Large intestine (tissue), 3 donors: ENCODE measurements at regions not wholly inside any gene's neighbourhood (a gene's known extent, or its start where the extent isn't known, plus 50 kb on each side); places are given as distances from the start of the nearest gene placed in this dataset.

ENCODE experiments used
- DNase-seq, 2 donors: peaks; one replicate each; pipeline versions ENCODE4 v3.0.0 to v3.0.0-alpha.2; 2013
- H3K27ac ChIP-seq: one replicate; pipeline ENCODE4 v1.5.1; 2013; ENCODE audit warnings: low read length
- H3K27me3 ChIP-seq: 2 replicates; pipeline ENCODE4 v1.6.1; 2013; ENCODE audit warnings: low read length; ENCODE audit not compliant: control insufficient read depth, insufficient read depth
- H3K36me3 ChIP-seq: 2 replicates; pipeline ENCODE4 v1.6.1; 2013; ENCODE audit warnings: low read length; ENCODE audit not compliant: control insufficient read depth, insufficient read depth
- H3K4me1 ChIP-seq: one replicate; pipeline ENCODE4 v1.6.1; 2013; ENCODE audit warnings: low read length; ENCODE audit not compliant: control insufficient read depth, insufficient read depth
- H3K4me3 ChIP-seq: one replicate; pipeline ENCODE4 v1.5.1; 2013; ENCODE audit warnings: low read length
- H3K9me3 ChIP-seq: one replicate; pipeline ENCODE4 v1.6.1; 2013; ENCODE audit warnings: mild to moderate bottlenecking, low read depth, low read length, moderate library complexity; ENCODE audit not compliant: control insufficient read depth
- WGBS: methylation state at CpG from one replicate; pipeline ENCODE4 v1.1.5; 2013; ENCODE audit warnings: low lambda C conversion rate; ENCODE audit not compliant: insufficient coverage; 5-methylcytosine and 5-hydroxymethylcytosine counted together

DNA sequence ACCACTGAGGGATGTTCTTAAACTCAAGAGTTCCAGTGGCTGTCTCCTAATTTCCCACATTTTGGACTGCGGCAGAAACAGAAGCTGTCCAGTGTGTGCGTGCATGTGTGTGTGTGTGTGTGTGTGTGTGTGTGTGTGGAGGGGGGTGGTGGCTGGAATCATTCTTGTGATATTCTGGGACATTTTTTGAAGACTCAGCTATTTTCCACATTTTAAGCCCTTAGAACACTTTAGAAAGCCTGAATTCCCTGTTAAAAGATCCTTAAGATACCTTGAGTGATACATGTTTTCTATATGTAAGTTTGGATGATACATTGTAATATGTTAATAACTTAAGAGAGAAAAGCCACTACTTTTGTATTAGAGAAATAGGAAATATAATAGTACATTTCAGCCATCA is 636.4 kb downstream of the PLPP3 start:
- Histone ChIP-seq H3K4me3 (no peak overlapping the region), H3K36me3 (no peaks in the 10 kb centered on the region), H3K9me3 (no peaks in the 10 kb centered on the region), H3K4me1 (no peaks in the 10 kb centered on the region), H3K27ac (no peak overlapping the region), H3K27me3 (no peaks in the 10 kb centered on the region)
- WGBS = no CpG with 5 or more reads among the region's 2 CpGs
- no peak for DNase-seq

DNA sequence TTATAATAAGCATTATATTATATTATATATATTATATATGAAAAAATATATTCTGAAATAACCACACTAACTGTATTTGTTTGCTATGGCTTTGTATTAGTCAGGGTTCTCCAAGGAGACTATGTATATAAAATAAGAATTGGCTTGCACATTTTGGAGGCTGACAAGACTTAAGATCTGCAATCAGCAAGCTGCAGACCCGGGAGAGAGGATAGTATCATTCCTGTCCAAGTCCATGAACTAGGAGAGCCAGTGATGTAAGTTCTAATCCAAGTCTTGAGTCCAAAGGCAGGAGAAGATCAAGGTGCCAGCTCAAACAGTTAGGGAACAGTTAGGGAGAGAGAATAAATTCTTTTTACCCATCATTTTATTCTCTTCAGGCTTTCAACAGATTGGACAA is 639.5 kb downstream of the PLPP3 start:
- Histone ChIP-seq H3K4me3 (no peak overlapping the region), H3K27me3 (no peaks in the 10 kb centered on the region), H3K27ac (no peak overlapping the region), H3K4me1 (no peaks in the 10 kb centered on the region), H3K36me3 (no peaks in the 10 kb centered on the region), H3K9me3 (no peaks in the 10 kb centered on the region)
- no CpG with 5 or more reads among the region's 1 CpG for WGBS
- DNase-seq = no peak

DNA sequence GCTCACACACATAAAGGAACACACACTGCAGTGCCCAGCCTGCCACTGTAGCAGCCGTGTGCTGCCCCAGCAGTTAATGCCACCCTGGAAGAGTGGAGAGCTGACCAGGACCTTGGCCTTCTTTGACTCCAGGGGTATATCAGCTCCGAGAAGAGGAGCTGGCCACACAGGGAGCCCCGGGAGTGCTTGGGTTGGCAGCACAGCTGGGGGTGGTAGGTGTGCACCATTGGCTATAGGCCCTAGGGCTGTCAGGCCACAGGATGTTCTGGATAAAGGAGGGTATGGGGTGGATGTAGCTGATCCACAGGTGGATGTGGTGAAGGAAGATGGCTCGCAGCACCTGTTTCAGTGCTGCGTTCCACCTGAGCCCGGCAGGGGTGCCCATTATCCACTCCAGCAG is 640.5 kb downstream of the PLPP3 start:
- no peaks in the 10 kb centered on the region for H3K36me3 ChIP-seq
- no peak for DNase-seq
- no peaks in the 10 kb centered on the region for H3K4me1 ChIP-seq
- H3K27me3 ChIP-seq = no peaks in the 10 kb centered on the region
- no peak overlapping the region for H3K27ac ChIP-seq
- no peak overlapping the region for H3K4me3 ChIP-seq
- H3K9me3 ChIP-seq = no peaks in the 10 kb centered on the region
- WGBS = no CpG with 5 or more reads among the region's 6 CpGs

DNA sequence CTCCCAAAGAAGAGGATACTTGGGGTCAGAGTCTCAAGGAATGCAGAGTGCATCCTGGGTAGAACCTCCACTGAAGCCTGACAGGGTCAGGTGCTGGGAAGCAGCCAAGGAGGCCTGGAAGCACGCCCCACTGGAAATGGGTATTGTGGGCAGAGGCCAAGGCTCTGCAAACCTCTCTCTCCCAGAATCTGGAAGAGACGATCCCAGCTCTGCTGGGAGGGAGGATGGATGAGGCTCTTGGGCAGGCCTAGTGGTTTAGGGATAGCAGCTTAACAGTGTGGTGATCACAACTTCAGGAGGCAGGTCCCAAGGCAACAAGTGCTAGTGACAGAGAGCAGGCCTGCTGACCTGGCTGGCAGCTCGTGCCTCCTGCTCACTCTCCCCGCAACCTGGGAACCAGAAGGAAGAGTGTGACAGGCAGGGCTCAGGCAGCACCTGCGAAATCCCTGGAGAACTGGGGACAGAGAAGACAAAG is 641.0 kb downstream of the PLPP3 start:
- DNase-seq = no peak
- no peaks in the 10 kb centered on the region for H3K4me1 ChIP-seq
- no peaks in the 10 kb centered on the region for H3K36me3 ChIP-seq
- H3K9me3 ChIP-seq = no peaks in the 10 kb centered on the region
- H3K4me3 ChIP-seq = no peak overlapping the region
- H3K27me3 ChIP-seq = no peaks in the 10 kb centered on the region
- no CpG with 5 or more reads among the region's 5 CpGs for whole genome bisulfite sequencing
- no peak overlapping the region for H3K27ac ChIP-seq

DNA sequence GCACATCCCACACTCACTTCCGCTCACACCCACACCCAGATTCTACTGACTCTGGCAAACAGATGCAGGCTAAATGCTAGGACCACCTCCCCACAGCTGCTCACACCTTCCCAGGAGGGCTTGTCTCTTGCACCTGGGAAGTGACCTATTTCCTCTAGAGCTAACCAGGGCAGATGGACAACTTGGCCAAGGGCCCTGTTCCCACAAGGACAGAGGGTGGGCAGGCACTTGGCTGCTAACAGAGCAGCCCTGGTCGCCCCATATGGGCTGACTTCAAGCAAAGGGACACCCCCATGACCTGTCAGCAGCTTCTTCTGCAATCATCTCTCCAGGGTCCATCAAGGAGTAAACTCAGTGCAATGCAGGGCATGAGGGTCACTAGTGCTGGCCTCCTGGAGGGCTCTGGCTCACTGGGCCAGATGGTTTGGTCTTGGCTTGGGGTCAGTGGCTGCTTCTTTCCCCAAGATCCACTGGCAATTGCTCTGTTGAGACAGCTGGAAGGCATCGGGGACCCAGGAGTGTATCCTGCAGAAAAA is 641.5 kb downstream of the PLPP3 start:
- H3K27ac ChIP-seq = no peak overlapping the region
- no peak for DNase-seq
- H3K36me3 ChIP-seq = no peaks in the 10 kb centered on the region
- H3K27me3 ChIP-seq = no peaks in the 10 kb centered on the region
- no CpG with 5 or more reads among the region's 3 CpGs for WGBS
- H3K4me3 ChIP-seq = no peak overlapping the region
- no peaks in the 10 kb centered on the region for H3K9me3 ChIP-seq
- no peaks in the 10 kb centered on the region for H3K4me1 ChIP-seq

DNA sequence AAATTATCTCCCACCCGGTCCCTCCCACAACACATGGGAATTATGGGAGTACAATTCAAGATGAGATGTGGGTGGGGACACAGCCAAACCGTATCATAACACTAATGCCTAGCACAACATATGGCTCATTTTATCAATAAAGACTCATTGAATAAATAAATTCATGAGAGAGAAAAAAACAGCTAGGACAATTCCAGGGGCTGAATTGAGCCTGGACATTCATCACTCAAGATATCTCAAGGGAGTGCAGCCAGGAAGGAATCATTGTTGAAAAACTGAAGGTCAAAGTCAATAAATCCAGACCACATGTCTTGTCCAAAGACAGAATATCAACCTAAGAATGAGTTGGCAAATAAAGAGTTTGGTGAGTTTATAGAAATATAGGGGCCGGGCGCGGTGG is 644.1 kb downstream of the PLPP3 start:
- Histone ChIP-seq H3K27me3 (no peaks in the 10 kb centered on the region), H3K4me3 (no peak overlapping the region), H3K27ac (no peak overlapping the region), H3K9me3 (no peaks in the 10 kb centered on the region), H3K4me1 (peaks cover 2% of the 10 kb centered on the region), H3K36me3 (no peaks in the 10 kb centered on the region)
- no peak for DNase-seq
- no CpG with 5 or more reads among the region's 5 CpGs for WGBS

DNA sequence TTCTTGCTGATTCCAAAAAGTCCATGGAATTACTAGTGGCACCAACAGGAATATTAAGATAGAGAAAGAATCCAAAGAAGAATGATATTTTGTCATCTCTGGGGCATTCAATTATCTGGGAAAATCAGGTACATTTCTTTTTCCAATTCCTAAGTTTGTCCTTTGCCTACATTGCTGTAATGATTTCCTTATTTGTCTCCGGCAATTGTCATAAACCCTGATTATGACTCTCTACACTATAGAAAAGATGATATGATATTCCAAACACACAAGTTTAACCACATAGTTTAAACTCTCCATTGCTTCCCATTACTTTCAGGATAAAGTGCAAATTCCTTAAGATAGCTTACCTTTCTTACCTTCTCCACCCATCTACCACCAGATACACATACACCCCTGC is 647.0 kb downstream of the PLPP3 start:
- H3K36me3 ChIP-seq = no peaks in the 10 kb centered on the region
- no peak for DNase-seq
- WGBS = no CpG with 5 or more reads among the region's 1 CpG
- H3K9me3 ChIP-seq = no peaks in the 10 kb centered on the region
- H3K27me3 ChIP-seq = no peaks in the 10 kb centered on the region
- H3K4me1 ChIP-seq = peaks cover 2% of the 10 kb centered on the region
- no peak overlapping the region for H3K27ac ChIP-seq
- no peak overlapping the region for H3K4me3 ChIP-seq

DNA sequence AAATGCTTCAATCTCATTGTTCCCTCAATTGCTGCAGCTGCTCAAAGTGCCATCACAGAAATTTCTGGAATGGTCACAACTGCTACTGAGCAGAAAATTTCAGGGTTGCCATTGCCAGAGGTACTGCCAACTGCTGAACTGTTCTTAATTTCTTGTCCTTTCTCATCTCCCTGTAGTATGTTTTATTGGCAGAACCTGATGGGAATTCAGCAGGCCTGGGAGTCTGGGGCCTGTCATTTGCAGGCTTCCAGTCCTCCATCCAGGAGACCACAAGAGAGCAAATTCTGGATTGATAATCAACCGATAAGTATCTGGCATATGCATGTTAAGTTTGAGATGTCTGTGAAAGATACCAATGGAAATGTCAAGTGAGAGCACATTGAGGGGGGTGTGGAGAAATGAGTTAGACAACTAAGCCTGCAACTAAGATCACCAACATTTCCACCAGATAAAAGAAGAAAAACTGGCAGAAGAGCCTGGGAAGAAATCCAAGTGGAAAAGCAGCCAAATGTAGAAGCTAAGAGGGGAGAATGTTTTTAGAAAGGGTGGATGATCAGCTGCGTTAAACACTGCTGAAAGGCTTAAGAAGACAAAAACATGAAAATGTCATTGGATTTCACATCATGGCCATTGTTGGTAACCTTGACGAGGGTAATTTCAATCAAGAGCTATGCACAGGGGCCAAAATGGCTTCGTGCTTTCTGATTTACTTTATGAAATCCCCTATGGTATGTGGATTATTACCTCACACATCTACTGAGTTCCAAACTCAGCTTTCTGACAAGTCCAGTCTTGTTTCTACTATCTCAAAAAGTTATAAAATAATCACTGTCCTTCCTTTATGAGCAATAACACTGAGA is 648.1 kb downstream of the PLPP3 start:
- Histone ChIP-seq H3K36me3 (no peaks in the 10 kb centered on the region), H3K4me3 (no peak overlapping the region), H3K27me3 (no peaks in the 10 kb centered on the region), H3K27ac (no peak overlapping the region), H3K9me3 (no peaks in the 10 kb centered on the region), H3K4me1 (peaks cover 2% of the 10 kb centered on the region)
- no peak for DNase-seq
- 89% methylated on average over 2 of the region's 4 CpGs for WGBS

DNA sequence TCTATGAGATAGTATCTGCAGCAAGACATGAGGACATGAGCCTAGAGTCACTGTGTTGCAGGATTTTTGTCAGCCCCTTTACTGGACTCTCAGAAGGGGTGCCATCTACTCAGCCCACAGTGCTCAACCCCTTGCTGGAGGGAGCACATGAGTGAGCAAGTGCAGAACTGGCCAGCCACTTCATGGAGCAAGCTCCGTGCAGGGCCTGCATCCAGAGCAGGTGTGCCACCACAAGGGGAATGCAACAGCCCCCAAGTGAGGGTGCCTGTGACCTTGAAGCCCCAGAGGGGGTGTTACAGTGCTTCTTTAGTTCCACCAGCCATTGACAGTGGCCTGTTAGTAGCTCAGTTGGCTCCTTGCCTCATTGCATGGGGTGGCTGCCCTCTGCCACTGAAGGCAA is 649.7 kb downstream of the PLPP3 start:
- DNase-seq = no peak
- no peaks in the 10 kb centered on the region for H3K36me3 ChIP-seq
- H3K4me1 ChIP-seq = peaks cover 2% of the 10 kb centered on the region
- no peak overlapping the region for H3K27ac ChIP-seq
- H3K4me3 ChIP-seq = no peak overlapping the region
- no CpG with 5 or more reads among the region's 1 CpG for WGBS
- no peaks in the 10 kb centered on the region for H3K9me3 ChIP-seq
- no peaks in the 10 kb centered on the region for H3K27me3 ChIP-seq

DNA sequence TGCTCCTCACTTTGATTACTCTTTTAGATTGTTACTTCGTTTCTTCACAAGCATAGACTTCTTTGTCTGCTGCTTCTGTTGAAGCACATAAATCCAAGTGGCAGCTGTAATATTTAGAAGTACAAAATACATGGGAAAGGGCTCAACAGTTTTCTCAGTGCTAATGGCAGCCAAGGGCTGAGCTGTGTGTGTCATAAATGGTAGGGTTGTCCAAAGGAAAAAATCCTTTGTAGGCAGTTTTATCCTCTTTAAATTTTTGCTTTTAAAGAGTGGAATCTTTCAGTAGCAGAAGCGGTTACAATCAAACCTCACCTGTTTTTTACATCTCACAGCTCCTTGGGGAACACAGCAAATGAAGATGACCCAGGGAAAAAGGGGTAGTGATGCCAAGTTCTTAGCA is 650.8 kb downstream of the PLPP3 start:
- WGBS = no CpG with 5 or more reads among the region's 2 CpGs
- H3K9me3 ChIP-seq = no peaks in the 10 kb centered on the region
- no peak for DNase-seq
- no peaks in the 10 kb centered on the region for H3K36me3 ChIP-seq
- no peak overlapping the region for H3K27ac ChIP-seq
- H3K27me3 ChIP-seq = no peaks in the 10 kb centered on the region
- H3K4me3 ChIP-seq = no peak overlapping the region
- peaks cover 2% of the 10 kb centered on the region for H3K4me1 ChIP-seq
